DND-41 (cell line): ENCODE measurements at regions not wholly inside any gene's neighbourhood (a gene's known extent, or its start where the extent isn't known, plus 50 kb on each side); places are given as distances from the start of the nearest gene placed in this dataset.

Source experiments
- EZH2 ChIP-seq: IDR thresholded peaks from 3 replicates; pipeline ENCODE4 v1.6.1; 2012; ENCODE audit warnings: borderline replicate concordance, low read depth, mild to moderate bottlenecking, moderate library complexity, low read length, inconsistent platforms; ENCODE audit not compliant: severe bottlenecking
- TF ChIP-seq, protein P1 (sequence below): IDR thresholded peaks from 2 replicates; pipeline ENCODE4 v1.5.1; 2012; ENCODE audit warnings: borderline replicate concordance, low read length, moderate library complexity, mild to moderate bottlenecking; ENCODE audit not compliant: poor library complexity, severe bottlenecking; ENCODE audit errors: extremely low read depth

DNA sequence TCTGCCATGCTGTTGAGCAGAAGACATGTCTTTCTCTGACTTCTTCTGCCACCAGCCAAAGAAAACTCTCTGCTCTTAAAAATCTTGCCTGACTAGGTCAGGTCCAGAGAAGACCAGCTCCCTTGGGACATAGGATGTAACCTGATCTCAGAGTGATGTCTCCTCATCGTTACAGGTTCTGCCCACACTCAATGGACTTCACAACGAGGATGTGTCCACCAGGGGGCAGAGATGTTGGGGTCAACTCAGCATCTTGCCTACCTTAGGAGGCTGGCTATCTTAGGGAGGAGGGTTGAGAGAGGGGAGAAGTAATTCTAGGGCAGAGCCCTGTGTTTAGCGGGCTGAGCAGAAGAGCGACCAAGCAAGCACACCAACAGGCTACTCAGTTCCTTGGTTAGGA is 207.6 kb upstream of the CDH4 start:
- TF ChIP-seq, protein P1, sequence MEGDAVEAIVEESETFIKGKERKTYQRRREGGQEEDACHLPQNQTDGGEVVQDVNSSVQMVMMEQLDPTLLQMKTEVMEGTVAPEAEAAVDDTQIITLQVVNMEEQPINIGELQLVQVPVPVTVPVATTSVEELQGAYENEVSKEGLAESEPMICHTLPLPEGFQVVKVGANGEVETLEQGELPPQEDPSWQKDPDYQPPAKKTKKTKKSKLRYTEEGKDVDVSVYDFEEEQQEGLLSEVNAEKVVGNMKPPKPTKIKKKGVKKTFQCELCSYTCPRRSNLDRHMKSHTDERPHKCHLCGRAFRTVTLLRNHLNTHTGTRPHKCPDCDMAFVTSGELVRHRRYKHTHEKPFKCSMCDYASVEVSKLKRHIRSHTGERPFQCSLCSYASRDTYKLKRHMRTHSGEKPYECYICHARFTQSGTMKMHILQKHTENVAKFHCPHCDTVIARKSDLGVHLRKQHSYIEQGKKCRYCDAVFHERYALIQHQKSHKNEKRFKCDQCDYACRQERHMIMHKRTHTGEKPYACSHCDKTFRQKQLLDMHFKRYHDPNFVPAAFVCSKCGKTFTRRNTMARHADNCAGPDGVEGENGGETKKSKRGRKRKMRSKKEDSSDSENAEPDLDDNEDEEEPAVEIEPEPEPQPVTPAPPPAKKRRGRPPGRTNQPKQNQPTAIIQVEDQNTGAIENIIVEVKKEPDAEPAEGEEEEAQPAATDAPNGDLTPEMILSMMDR, result peak; percentile 31
- TF ChIP-seq EZH2, result no peak
